Mesenteric fat pad (tissue), 1 donor: ENCODE measurements at regions not wholly inside any gene's neighbourhood (a gene's known extent, or its start where the extent isn't known, plus 50 kb on each side); places are given as distances from the start of the nearest gene placed in this dataset.

Experiments
- DNase-seq: peaks from one replicate; pipeline ENCODE4 v3.0.0-alpha.2; 2020; ENCODE audit warnings: low spot score
- donor health status: DM: yes; HTN: yes; CAD: no.

- DNase-seq = no peak
Measured at GRCh38 chr13:104597546-104598180, 1531.4 kb upstream of the SLC10A2 start.

GRCh38 chr13:104595511-104595910 is 1529.3 kb upstream of the SLC10A2 start:
- DNase-seq = no peak

GRCh38 chr13:104594806-104595205 is 1528.6 kb upstream of the SLC10A2 start:
- no peak for DNase-seq

GRCh38 chr13:104593693-104594092 is 1527.5 kb upstream of the SLC10A2 start:
- DNase-seq = no peak

- no peak for DNase-seq
Measured at GRCh38 chr13:104593251-104593576, 1527.0 kb upstream of the SLC10A2 start.

GRCh38 chr13:104592545-104593250 is 1526.5 kb upstream of the SLC10A2 start:
- DNase-seq = no peak

- no peak for DNase-seq
Measured at GRCh38 chr13:104592127-104592526, 1525.9 kb upstream of the SLC10A2 start.

GRCh38 chr13:104586051-104586746 is 1520.0 kb upstream of the SLC10A2 start:
- DNase-seq = no peak

- no peak for DNase-seq
Measured at GRCh38 chr13:104584481-104584880, 1518.3 kb upstream of the SLC10A2 start.

GRCh38 chr13:104580931-104581330 is 1514.7 kb upstream of the SLC10A2 start:
- no peak for DNase-seq

- no peak for DNase-seq
Measured at GRCh38 chr13:104577071-104577815, 1511.0 kb upstream of the SLC10A2 start.

GRCh38 chr13:104571893-104572229 is 1505.6 kb upstream of the SLC10A2 start:
- no peak for DNase-seq

- DNase-seq = no peak
Measured at GRCh38 chr13:104571161-104571892, 1505.1 kb upstream of the SLC10A2 start.

- no peak for DNase-seq
Measured at GRCh38 chr13:104567114-104567513, 1500.9 kb upstream of the SLC10A2 start.

GRCh38 chr13:104565888-104566287 is 1499.7 kb upstream of the SLC10A2 start:
- DNase-seq = no peak

GRCh38 chr13:104553896-104554295 is 1487.7 kb upstream of the SLC10A2 start:
- DNase-seq = no peak

- DNase-seq = no peak
Measured at GRCh38 chr13:104553186-104553585, 1487.0 kb upstream of the SLC10A2 start.

- DNase-seq = no peak
Measured at GRCh38 chr13:104534847-104535246, 1468.6 kb upstream of the SLC10A2 start.

GRCh38 chr13:104532132-104532531 is 1465.9 kb upstream of the SLC10A2 start:
- DNase-seq = no peak

GRCh38 chr13:104530741-104531140 is 1464.5 kb upstream of the SLC10A2 start:
- no peak for DNase-seq

GRCh38 chr13:104526561-104526960 is 1460.3 kb upstream of the SLC10A2 start:
- DNase-seq = no peak
